ENCODE measurements at regions not wholly inside any gene's neighbourhood (a gene's known extent, or its start where the extent isn't known, plus 50 kb on each side); places are given as distances from the start of the nearest gene placed in this dataset.
"Not testable (repeated sequence)": the region's sequence is repeated elsewhere in the genome, so short reads cannot be mapped to it uniquely, and the experiment has no call there.

- H4K20me1 ChIP-seq (ENCODE audit: insufficient read depth, poor library complexity, severe bottlenecking); H3K9me2 ChIP-seq (replicated peaks; ENCODE audit: insufficient read depth); H3K4me2 ChIP-seq; H3K27ac ChIP-seq; H3K4me3 ChIP-seq; H3K9me3 ChIP-seq (ENCODE audit: low read depth); H3K79me2 ChIP-seq; DNase-seq (ENCODE audit: low spot score); H3K36me3 ChIP-seq (replicated peaks; ENCODE audit: insufficient read depth, low read depth); H3K4me1 ChIP-seq (ENCODE audit: insufficient read depth); H3K27me3 ChIP-seq; H2AFZ ChIP-seq: not testable (repeated sequence)
- WGBS (ENCODE audit: low lambda C conversion rate, missing lambda C conversion rate), result 27% methylated on average over 8 of the region's 83 CpGs
Observed at GRCh38 chr12:131298526-131299369, 345.0 kb downstream of the ADGRD1 start.

DNA sequence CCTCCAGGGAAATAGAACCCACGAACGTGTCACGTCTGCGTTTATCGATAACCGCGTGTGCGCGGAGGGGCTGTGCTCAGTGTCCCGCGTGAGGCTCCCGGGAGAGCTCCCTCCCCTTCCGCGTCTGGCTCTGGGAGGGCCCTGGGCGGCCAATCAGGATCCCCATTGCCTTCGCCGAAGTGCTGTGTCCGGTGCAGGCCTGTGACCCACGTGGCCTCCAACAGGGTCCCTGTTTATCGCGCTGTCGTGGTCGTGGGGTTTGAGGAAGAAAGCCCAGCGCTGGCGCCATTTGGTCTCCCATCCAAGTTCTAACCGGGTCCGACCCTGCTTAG lies 345.6 kb downstream of the ADGRD1 start:
- not testable (repeated sequence) for H3K27ac ChIP-seq; H4K20me1 ChIP-seq (ENCODE audit: insufficient read depth, poor library complexity, severe bottlenecking); H3K9me2 ChIP-seq (replicated peaks; ENCODE audit: insufficient read depth); H3K27me3 ChIP-seq; H3K4me3 ChIP-seq; H3K79me2 ChIP-seq; DNase-seq (ENCODE audit: low spot score); H3K4me2 ChIP-seq; H3K36me3 ChIP-seq (replicated peaks; ENCODE audit: insufficient read depth, low read depth); H3K4me1 ChIP-seq (ENCODE audit: insufficient read depth); H2AFZ ChIP-seq; H3K9me3 ChIP-seq (ENCODE audit: low read depth)
- WGBS (ENCODE audit: low lambda C conversion rate, missing lambda C conversion rate), result no CpG with 5 or more reads among the region's 27 CpGs

GRCh38 chr12:131303576-131303975 lies 349.9 kb downstream of the ADGRD1 start:
- H3K36me3 ChIP-seq (replicated peaks; ENCODE audit: insufficient read depth, low read depth), result not testable (repeated sequence)

GRCh38 chr12:131304642-131305041 lies 350.9 kb downstream of the ADGRD1 start:
- not testable (repeated sequence) for DNase-seq (ENCODE audit: low spot score)
- WGBS (ENCODE audit: low lambda C conversion rate, missing lambda C conversion rate), result no CpG with 5 or more reads among the region's 6 CpGs

More at GRCh38 chr12:131303576-131303975, 349.9 kb downstream of the ADGRD1 start:
- not testable (repeated sequence) for H3K9me2 ChIP-seq (replicated peaks; ENCODE audit: insufficient read depth); H4K20me1 ChIP-seq (ENCODE audit: insufficient read depth, poor library complexity, severe bottlenecking); H3K4me2 ChIP-seq; H3K27ac ChIP-seq; H3K4me3 ChIP-seq; H3K9me3 ChIP-seq (ENCODE audit: low read depth); DNase-seq (ENCODE audit: low spot score); H2AFZ ChIP-seq; H3K27me3 ChIP-seq; H3K4me1 ChIP-seq (ENCODE audit: insufficient read depth); H3K79me2 ChIP-seq
- WGBS (ENCODE audit: low lambda C conversion rate, missing lambda C conversion rate), result 100% methylated on average over 1 of the region's 5 CpGs

GRCh38 chr12:131309700-131310099 lies 356.0 kb downstream of the ADGRD1 start:
- H3K4me2 ChIP-seq, result no peak overlapping the region
- H3K4me3 ChIP-seq, result no peak overlapping the region
- no peaks in the 10 kb centered on the region for H3K9me3 ChIP-seq (ENCODE audit: low read depth)
- no peaks in the 10 kb centered on the region for H3K36me3 ChIP-seq (replicated peaks; ENCODE audit: insufficient read depth, low read depth)
- 73% methylated on average over 5 of the region's 5 CpGs for WGBS (ENCODE audit: low lambda C conversion rate, missing lambda C conversion rate)
- DNase-seq (ENCODE audit: low spot score), result no peak
- peaks cover 14% of the 10 kb centered on the region for H3K27me3 ChIP-seq
- no peaks in the 10 kb centered on the region for H3K4me1 ChIP-seq (ENCODE audit: insufficient read depth)
- H2AFZ ChIP-seq, result no peak overlapping the region
- no peaks in the 10 kb centered on the region for H4K20me1 ChIP-seq (ENCODE audit: insufficient read depth, poor library complexity, severe bottlenecking)
- no peaks in the 10 kb centered on the region for H3K79me2 ChIP-seq
- TF ChIP-seq CTCF (IDR thresholded peaks at IDR 0.05; ENCODE audit: poor library complexity) (no peak), EZH2phosphoT487 (IDR thresholded peaks at IDR 0.05; ENCODE audit: low read depth, severe bottlenecking, unreplicated experiment) (no peak), EZH2 (IDR thresholded peaks at IDR 0.05; ENCODE audit: borderline replicate concordance) (no peak)
- no peaks in the 10 kb centered on the region for H3K9me2 ChIP-seq (replicated peaks; ENCODE audit: insufficient read depth)
- H3K27ac ChIP-seq, result no peak overlapping the region

More at GRCh38 chr12:131304642-131305041, 350.9 kb downstream of the ADGRD1 start:
- not testable (repeated sequence) for H4K20me1 ChIP-seq (ENCODE audit: insufficient read depth, poor library complexity, severe bottlenecking); H2AFZ ChIP-seq; H3K4me2 ChIP-seq; H3K36me3 ChIP-seq (replicated peaks; ENCODE audit: insufficient read depth, low read depth); H3K27me3 ChIP-seq; H3K27ac ChIP-seq; H3K4me1 ChIP-seq (ENCODE audit: insufficient read depth); H3K79me2 ChIP-seq; H3K9me2 ChIP-seq (replicated peaks; ENCODE audit: insufficient read depth); H3K9me3 ChIP-seq (ENCODE audit: low read depth); H3K4me3 ChIP-seq

DNA sequence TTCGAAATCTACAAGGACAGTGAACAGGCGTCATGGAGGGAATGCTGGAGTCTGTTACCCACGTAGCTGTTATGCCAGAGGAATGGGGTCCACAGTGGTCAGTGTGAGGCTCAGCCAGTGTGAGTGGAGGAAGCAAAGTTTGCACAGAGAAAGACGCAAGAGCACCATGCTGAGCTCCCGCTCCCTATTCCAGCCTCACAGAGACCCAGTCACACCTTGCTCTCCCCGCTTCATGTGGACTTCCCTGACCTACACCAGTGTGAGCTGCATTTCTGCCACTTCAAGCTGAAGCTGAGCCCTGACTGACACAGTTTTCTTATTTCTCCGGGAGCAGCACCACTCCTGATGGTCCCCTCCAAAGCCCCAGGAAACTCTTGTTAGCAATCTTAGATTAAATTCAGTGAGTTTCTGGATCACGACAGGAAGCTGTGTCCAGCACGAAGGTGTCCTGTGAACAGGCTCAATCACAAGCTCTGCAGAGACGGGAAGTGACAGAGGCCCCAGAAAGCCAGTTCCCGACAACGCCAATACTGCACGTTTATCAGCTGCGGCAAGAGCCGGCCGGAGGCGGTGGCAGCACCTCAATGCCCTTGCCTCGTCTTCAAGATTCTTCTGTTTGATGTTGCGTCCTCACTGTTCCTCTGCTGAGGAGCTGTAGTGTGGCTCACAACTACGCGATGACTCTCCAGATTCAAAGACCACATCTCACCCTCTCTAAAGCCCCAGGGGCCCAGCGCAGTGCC lies 356.7 kb downstream of the ADGRD1 start:
- not testable (repeated sequence) for H3K79me2 ChIP-seq; H2AFZ ChIP-seq; H3K27ac ChIP-seq; H3K9me2 ChIP-seq (replicated peaks; ENCODE audit: insufficient read depth); H3K4me1 ChIP-seq (ENCODE audit: insufficient read depth); H4K20me1 ChIP-seq (ENCODE audit: insufficient read depth, poor library complexity, severe bottlenecking); H3K9me3 ChIP-seq (ENCODE audit: low read depth); H3K36me3 ChIP-seq (replicated peaks; ENCODE audit: insufficient read depth, low read depth); DNase-seq (ENCODE audit: low spot score); H3K4me2 ChIP-seq; H3K4me3 ChIP-seq
- 80% methylated on average over 22 of the region's 22 CpGs for WGBS (ENCODE audit: low lambda C conversion rate, missing lambda C conversion rate)
- peaks cover 14% of the 10 kb centered on the region for H3K27me3 ChIP-seq

GRCh38 chr12:131311279-131311722 lies 357.6 kb downstream of the ADGRD1 start:
- not testable (repeated sequence) for DNase-seq (ENCODE audit: low spot score); H3K4me1 ChIP-seq (ENCODE audit: insufficient read depth); H3K27ac ChIP-seq; H3K4me2 ChIP-seq; H4K20me1 ChIP-seq (ENCODE audit: insufficient read depth, poor library complexity, severe bottlenecking); H3K9me3 ChIP-seq (ENCODE audit: low read depth); H3K9me2 ChIP-seq (replicated peaks; ENCODE audit: insufficient read depth); H3K79me2 ChIP-seq; H3K36me3 ChIP-seq (replicated peaks; ENCODE audit: insufficient read depth, low read depth); H3K4me3 ChIP-seq; H2AFZ ChIP-seq
- 30% methylated on average over 10 of the region's 12 CpGs for WGBS (ENCODE audit: low lambda C conversion rate, missing lambda C conversion rate)
- peaks cover 14% of the 10 kb centered on the region for H3K27me3 ChIP-seq
